HG02678 (cell line): ENCODE measurements at regions not wholly inside any gene's neighbourhood (a gene's known extent, or its start where the extent isn't known, plus 50 kb on each side); places are given as distances from the start of the nearest gene placed in this dataset.
"Not testable (repeated sequence)": the region's sequence is repeated elsewhere in the genome, so short reads cannot be mapped to it uniquely, and the experiment has no call there.

Experiments
- ATAC-seq: cut with Tn5 transposase; IDR thresholded peaks from one replicate; pipeline ENCODE4 v1.9.1; 2021; ENCODE audit warnings: mild to moderate bottlenecking, moderate library complexity; ENCODE audit not compliant: unreplicated experiment

DNA sequence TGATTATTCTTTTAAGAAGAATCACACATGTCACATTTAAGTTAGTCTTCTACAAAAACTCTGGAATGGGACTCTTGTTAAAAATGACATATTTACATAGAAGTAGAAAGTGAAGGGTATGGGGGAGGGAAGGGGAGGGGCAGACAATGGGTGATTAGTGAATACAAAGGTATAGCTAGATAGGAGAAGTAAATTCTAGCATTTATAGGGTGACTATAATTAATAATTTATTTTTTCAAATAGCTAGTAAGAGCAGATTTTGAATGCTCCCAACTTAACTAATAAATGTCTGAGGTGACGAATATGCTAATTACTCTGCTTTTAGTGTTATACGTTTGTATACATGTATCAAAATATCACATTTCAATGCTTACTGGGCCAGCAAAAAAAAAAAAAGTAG is 59.4 kb downstream of the BLTP3B start:
- ATAC-seq = no peak

DNA sequence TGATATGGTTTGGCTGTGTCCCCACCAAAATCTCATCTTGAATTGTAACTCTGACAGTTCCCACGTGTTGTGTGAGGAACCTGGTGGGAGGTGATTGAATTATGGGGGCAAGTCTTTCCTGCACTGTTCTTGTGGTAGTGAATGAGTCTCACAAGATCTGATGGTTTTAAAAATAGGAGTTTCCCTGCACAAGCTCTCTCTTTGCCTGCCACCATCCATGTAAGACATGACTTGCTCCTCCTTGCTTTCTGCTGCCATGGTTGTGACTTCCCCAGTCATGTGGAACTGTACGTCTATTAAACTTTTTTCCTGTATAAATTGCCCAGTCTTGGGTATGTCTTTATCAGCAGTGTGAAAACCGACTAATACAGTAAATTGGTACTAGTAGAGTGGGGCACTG is 63.9 kb downstream of the BLTP3B start:
- ATAC-seq = not testable (repeated sequence)

DNA sequence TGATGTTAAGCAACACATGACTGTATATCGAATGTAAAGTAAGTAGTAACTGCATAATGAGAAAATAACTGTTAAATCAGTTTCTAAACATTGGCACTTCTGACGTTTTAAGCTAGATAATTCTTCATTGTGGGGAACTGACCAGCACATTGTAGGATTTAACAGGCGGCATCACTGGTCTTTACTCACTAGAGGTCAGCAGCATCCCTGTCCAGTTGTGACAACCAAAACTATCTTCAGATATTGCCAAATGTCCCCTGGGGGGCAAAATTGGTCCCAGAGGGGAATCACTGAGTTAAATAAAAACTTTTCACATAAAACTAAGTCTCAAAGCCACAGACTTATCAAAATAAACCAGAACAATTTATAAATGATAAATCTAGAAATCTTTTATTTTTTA is 65.3 kb downstream of the BLTP3B start:
- no peak for ATAC-seq

DNA sequence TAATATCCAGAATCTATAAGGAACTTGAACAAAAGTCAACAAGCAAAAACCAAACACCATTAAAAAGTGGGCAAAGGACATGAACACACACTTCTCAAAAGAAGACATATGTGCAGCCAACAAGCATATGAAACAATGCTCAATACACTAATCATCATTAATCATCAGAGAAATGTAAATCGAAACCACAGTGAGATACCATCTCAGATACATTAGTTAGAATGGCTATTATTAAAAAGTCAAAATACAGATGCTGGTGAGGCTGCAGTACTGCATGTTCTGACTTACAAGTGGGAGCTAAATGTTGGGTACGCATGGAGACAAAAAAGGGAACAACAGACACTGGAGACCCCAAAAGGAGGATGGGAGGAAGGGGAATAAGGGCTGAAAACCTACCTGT is 67.1 kb downstream of the BLTP3B start:
- ATAC-seq = no peak

DNA sequence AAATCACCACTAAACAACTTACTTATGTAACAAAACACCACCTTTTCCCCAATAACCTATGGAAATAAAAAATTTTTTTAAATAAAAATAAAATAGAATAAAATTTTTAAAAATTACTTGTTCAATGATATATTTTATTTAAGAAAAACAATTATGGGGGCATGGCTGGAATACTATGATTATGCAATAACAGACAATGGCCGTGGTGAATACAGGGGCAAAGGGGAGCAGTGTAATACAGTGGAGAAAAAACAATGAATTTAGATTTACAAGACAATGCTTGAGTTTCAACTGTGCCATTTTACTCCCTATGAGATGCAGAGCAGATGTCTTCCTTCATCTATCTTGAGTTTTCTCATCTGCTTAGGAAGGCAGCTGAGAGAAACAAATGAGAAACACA is 72.9 kb downstream of the BLTP3B start:
- ATAC-seq = no peak

DNA sequence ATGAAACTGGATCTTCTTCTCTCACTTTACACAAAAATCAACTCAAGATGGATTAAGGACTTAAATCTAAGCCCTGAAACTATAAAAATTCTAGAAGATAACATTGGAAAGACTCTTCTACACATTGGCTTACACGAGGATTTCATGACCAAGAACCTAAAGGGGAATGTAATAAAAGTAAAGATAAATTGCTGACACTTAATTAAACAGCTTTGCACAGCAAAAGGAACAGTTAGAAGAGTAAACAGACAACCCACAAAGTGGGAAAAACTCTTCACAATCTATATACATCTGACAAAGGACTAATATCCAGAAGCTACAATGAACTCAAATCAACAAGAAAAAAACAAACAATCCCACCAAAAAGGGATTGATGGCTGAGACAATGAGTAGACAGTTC is 74.4 kb downstream of the BLTP3B start:
- no peak for ATAC-seq

DNA sequence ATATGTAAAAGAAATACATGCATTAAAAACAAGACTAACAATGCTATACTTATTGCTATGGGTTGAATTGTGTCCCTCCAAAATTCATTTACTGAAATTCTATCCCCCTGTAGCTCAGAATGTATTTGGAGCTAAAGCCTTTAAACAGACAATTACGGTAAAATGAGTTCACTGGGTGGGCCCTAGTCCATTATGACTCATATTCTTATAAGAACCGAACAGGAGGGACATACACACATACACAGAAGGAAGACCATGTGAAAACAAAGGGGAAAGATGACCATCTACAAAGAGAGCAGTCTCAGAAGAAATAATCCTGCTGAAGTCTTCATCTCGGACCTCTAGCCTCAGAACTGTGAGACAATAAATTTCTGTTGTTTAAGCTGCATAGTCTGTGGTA is 77.1 kb upstream of the ANKS1B start:
- no peak for ATAC-seq

DNA sequence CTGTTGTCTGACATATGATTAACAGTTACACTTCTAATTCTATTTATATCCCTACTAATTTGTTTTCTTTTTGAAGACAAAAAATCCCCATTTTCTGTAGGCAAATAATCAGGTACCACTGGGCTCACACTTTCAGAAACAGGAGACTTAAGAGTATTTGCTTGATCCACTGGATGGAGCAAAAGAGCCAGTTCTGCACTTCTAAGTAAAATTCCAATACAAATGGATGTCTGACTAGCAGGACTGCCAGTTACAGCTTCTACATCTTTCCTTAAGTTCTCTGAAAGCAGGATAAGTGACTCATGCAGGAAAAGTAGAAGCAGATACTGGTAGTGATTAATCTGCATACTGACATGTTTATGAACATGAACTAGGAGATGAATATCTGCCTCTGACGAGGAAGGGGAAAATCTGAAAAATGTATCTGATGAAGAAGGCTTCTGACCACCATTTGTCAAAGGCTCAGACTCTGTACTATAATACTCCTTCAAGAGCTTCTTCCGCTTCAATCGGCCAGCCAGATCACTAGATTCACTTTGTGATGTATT is 73.8 kb upstream of the ANKS1B start:
- ATAC-seq = peak; percentile 82

DNA sequence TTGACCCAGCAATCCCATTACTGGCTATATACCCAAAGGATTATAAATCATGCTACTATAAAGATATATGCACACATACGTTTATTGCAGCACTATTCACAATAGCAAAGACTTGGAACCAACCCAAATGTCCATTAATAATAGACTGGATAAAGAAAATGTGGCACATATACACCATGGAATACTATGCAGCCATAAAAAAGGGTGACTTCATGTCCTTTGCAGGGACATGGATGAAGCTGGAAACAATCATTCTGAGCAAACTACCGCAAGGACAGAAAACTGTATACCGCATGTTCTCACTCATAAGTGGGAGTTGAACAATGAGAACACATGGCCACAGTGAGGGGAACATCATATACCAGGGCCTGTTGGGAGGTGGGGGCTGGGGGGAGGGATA is 61.5 kb upstream of the ANKS1B start:
- not testable (repeated sequence) for ATAC-seq

DNA sequence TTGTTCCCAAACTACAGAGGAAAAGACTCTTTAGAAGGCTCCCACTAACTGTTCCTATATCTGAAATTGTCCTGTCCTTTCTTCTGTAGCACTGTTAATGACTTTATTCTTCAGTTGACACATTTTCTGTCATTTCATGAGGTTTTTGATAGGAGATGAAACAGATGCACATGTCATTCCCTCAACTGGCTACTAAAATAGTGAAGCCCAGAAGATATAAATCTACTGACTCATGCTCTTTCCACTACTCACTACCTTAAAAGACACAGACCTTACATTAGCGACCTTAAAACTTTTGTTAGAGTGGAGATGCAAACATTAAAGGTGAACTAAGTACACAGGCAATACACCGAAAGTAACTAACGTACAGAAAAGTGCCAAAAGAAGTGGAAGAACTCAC is 59.5 kb upstream of the ANKS1B start:
- ATAC-seq = no peak

DNA sequence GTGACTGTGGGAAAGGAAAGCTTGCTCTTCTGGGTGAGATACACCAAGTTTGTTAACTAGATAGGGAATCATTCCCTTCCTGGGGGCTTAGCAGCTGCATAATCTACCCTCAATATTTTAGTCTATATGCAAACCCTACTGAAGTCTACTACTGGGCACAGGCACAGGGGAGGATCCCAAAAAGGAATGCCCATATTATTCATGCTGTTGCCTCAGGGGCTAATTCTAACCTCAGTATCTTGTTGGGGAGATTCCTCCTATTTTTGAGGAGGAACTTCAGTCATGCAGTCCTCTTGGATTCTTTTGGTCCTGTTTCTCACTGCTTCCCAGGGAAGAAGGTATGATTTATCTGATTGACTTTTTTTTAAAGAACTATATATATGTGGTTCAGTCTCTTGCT is 58.9 kb upstream of the ANKS1B start:
- no peak for ATAC-seq
